ENCODE measurements at regions not wholly inside any gene's neighbourhood (a gene's known extent, or its start where the extent isn't known, plus 50 kb on each side); places are given as distances from the start of the nearest gene placed in this dataset.

- TF ChIP-seq CTCF (IDR thresholded peaks at IDR 0.05) (no peak), POLR2A (IDR thresholded peaks at IDR 0.05) (no peak)
These were observed 672.0 kb upstream of the NRP1 start for GRCh38 chr10:34006471-34006870.

Data from uterus (tissue), 2 donors.